Endodermal cell (in vitro differentiated cells): ENCODE measurements at regions not wholly inside any gene's neighbourhood (a gene's known extent, or its start where the extent isn't known, plus 50 kb on each side); places are given as distances from the start of the nearest gene placed in this dataset.
A peak's percentile ranks its signal among the peaks of the same experiment; 100 is the strongest.
"Not testable (repeated sequence)": the region's sequence is repeated elsewhere in the genome, so short reads cannot be mapped to it uniquely, and the experiment has no call there.

ENCODE experiments used
- DNase-seq: peaks from one replicate; pipeline ENCODE4 v3.0.0-alpha.2; 2017
- H3K27ac ChIP-seq: 2 replicates; pipeline ENCODE4 v1.5.1; 2013; ENCODE audit warnings: mild to moderate bottlenecking, low read depth, low read length, moderate library complexity
- H3K27me3 ChIP-seq: 2 replicates; pipeline ENCODE4 v1.6.1; 2013; ENCODE audit warnings: mild to moderate bottlenecking, low read length, moderate library complexity; ENCODE audit not compliant: insufficient read depth, control insufficient read depth, poor library complexity, severe bottlenecking
- H3K36me3 ChIP-seq: 2 replicates; pipeline ENCODE4 v1.7.0; 2013; ENCODE audit warnings: mild to moderate bottlenecking, low read length, moderate library complexity; ENCODE audit not compliant: control insufficient read depth, insufficient read depth
- H3K4me1 ChIP-seq: one replicate; pipeline ENCODE4 v1.7.0; 2013; ENCODE audit warnings: low read length; ENCODE audit not compliant: control insufficient read depth, insufficient read depth
- H3K4me3 ChIP-seq: 2 replicates; pipeline ENCODE4 v1.5.1; 2013; ENCODE audit warnings: mild to moderate bottlenecking, low read length, moderate library complexity
- H3K9ac ChIP-seq: 2 replicates; pipeline ENCODE4 v1.6.1; 2013; ENCODE audit warnings: mild to moderate bottlenecking, low read length, moderate library complexity; ENCODE audit not compliant: poor library complexity, severe bottlenecking; ENCODE audit errors: extremely low read depth
- H3K9me3 ChIP-seq: 2 replicates; pipeline ENCODE4 v1.6.1; 2013; ENCODE audit warnings: mild to moderate bottlenecking, low read length, moderate library complexity; ENCODE audit not compliant: control insufficient read depth
- H3K27ac Mint-ChIP-seq: 2 replicates; pipeline ENCODE4 v1.8.0; 2020; ENCODE audit warnings: mixed read lengths
- H3K27me3 Mint-ChIP-seq: 2 replicates; pipeline ENCODE4 v1.8.0; 2021; ENCODE audit warnings: mild to moderate bottlenecking, mixed read lengths; ENCODE audit not compliant: insufficient read depth
- H3K36me3 Mint-ChIP-seq: 2 replicates; pipeline ENCODE4 v1.8.0; 2020; ENCODE audit warnings: low read depth, mixed read lengths
- H3K4me1 Mint-ChIP-seq: 2 replicates; pipeline ENCODE4 v1.8.0; 2020; ENCODE audit warnings: mixed read lengths
- H3K4me3 Mint-ChIP-seq: 2 replicates; pipeline ENCODE4 v1.8.0; 2020; ENCODE audit warnings: mild to moderate bottlenecking, moderate library complexity, mixed read lengths
- H3K9me3 Mint-ChIP-seq: 2 replicates; pipeline ENCODE4 v1.8.0; 2020; ENCODE audit warnings: mild to moderate bottlenecking, mixed read lengths
- whole genome bisulfite sequencing, 2 experiments: methylation state at CpG; one replicate each; pipeline versions ENCODE4 v1.1.5 to v1.1.7; 2013; ENCODE audit warnings: missing lambda C conversion rate in 2 of 2, mixed read lengths in 1 of 2; ENCODE audit not compliant: insufficient coverage in 1 of 2, insufficient read length in 1 of 2; 5-methylcytosine and 5-hydroxymethylcytosine counted together
- TF ChIP-seq, protein P1 (sequence below): fragments of 200-600 bp; sonication (generic); conservative IDR thresholded peaks from 2 replicates; pipeline ENCODE4 v1.5.0; 2021; ENCODE audit warnings: antibody characterized with exemption, mild to moderate bottlenecking

DNA sequence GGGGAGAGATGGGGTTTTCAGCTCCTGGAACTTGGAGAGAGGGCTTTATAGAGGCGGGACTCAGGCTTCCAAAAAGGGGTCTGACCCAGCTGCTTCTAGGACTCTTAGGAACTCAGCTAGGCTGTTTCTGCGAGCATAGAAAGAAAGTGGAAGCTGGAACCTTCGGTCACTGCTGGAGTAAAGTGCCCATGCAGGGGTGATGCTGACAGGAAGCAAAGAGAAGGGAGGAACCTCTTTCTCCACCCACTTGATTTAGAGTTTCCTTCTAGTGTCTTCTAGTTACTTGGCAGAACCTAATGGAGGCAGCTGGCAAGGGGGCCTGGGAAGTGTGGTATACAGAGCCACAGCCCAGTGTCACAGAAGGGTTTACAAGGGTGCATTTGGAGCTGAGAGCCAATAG lies 283.6 kb downstream of the QKI start:
- TF ChIP-seq, protein P1, sequence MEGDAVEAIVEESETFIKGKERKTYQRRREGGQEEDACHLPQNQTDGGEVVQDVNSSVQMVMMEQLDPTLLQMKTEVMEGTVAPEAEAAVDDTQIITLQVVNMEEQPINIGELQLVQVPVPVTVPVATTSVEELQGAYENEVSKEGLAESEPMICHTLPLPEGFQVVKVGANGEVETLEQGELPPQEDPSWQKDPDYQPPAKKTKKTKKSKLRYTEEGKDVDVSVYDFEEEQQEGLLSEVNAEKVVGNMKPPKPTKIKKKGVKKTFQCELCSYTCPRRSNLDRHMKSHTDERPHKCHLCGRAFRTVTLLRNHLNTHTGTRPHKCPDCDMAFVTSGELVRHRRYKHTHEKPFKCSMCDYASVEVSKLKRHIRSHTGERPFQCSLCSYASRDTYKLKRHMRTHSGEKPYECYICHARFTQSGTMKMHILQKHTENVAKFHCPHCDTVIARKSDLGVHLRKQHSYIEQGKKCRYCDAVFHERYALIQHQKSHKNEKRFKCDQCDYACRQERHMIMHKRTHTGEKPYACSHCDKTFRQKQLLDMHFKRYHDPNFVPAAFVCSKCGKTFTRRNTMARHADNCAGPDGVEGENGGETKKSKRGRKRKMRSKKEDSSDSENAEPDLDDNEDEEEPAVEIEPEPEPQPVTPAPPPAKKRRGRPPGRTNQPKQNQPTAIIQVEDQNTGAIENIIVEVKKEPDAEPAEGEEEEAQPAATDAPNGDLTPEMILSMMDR, result no peak
- peaks cover 37% of the 10 kb centered on the region for H3K27me3 ChIP-seq
- H3K4me1 Mint-ChIP-seq, result peaks cover 35% of the 10 kb centered on the region
- no peak overlapping the region for H3K27ac ChIP-seq
- DNase-seq, result no peak
- no peak overlapping the region for H3K27ac Mint-ChIP-seq
- H3K9me3 ChIP-seq, result no peaks in the 10 kb centered on the region
- no peak overlapping the region for H3K4me3 ChIP-seq
- no peaks in the 10 kb centered on the region for H3K36me3 Mint-ChIP-seq
- H3K9me3 Mint-ChIP-seq, result no peaks in the 10 kb centered on the region
- H3K4me1 ChIP-seq, result peaks cover 4% of the 10 kb centered on the region
- no peaks in the 10 kb centered on the region for H3K36me3 ChIP-seq
- peaks cover 73% of the 10 kb centered on the region for H3K27me3 Mint-ChIP-seq
- no peak overlapping the region for H3K4me3 Mint-ChIP-seq
- 93 to 95% methylated on average over 3 of the region's 3 CpGs for WGBS, 2 experiments
- H3K9ac ChIP-seq, result no peak overlapping the region

DNA sequence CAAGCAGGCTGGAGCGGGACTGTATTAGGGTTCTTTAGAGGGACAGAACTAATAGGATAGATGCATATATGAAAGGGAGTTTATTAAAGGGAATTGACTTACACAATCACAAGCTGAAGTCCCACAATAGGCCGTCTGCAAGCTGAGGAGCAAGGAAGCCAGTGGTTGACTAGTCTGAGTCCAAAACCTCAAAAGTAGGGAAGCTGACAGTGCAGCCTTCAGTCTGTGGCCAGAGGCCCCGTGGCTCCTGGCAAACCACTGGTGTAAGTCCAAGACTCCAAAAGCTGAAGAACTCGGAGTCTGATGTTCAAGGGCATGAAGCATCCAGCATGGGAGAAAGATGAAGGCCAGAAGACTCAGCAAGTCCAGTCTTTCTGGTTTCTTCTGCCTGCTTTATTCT lies 281.8 kb downstream of the QKI start:
- not testable (repeated sequence) for H3K9ac ChIP-seq, H3K9me3 Mint-ChIP-seq, H3K27ac ChIP-seq, H3K9me3 ChIP-seq, DNase-seq, H3K36me3 ChIP-seq, H3K4me3 Mint-ChIP-seq, H3K27ac Mint-ChIP-seq, H3K36me3 Mint-ChIP-seq, H3K4me3 ChIP-seq, H3K4me1 ChIP-seq
- H3K27me3 Mint-ChIP-seq, result peaks cover 78% of the 10 kb centered on the region
- peaks cover 37% of the 10 kb centered on the region for H3K27me3 ChIP-seq
- peaks cover 32% of the 10 kb centered on the region for H3K4me1 Mint-ChIP-seq
- 93% methylated on average over 4 of the region's 4 CpGs for WGBS, 2 experiments

DNA sequence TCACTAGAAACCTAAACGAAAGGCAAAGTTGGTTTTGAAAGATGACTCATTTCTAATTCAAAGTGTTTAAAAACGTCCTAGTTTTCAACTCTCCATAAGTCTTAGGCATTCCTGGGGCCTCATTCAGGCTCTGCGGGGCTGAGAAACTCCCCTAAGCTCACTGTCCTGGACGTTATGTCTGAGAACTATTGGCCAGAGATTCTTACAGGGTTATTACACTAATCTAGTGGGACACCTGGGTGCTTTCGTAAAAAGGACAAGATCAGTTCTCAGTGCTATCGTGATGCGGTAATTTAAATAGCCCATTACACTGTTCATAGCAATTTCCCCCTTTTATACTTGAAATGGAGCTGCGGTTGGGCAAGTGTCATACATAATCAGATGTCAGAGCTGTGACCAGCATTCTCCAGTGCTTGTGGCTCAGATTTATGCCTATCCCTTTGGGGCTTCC lies 280.9 kb downstream of the QKI start:
- WGBS, 2 experiments, result 70 to 82% methylated on average over 7 to 8 of the region's 8 CpGs
- Mint-ChIP-seq H3K4me3 (peak overlapping the region; percentile 24), H3K36me3 (no peaks in the 10 kb centered on the region), H3K27me3 (peaks cover 78% of the 10 kb centered on the region), H3K4me1 (peaks cover 26% of the 10 kb centered on the region), H3K27ac (peak overlapping the region; percentile 72), H3K9me3 (no peaks in the 10 kb centered on the region)
- peak overlapping the region; percentile 7 for H3K9ac ChIP-seq
- TF ChIP-seq, protein P1, result no peak
- peaks cover 44% of the 10 kb centered on the region for H3K27me3 ChIP-seq
- H3K4me1 ChIP-seq, result peaks cover 4% of the 10 kb centered on the region
- DNase-seq, result no peak
- H3K9me3 ChIP-seq, result no peaks in the 10 kb centered on the region
- H3K27ac ChIP-seq, result no peak overlapping the region
- peak overlapping the region; percentile 23 for H3K4me3 ChIP-seq
- H3K36me3 ChIP-seq, result no peaks in the 10 kb centered on the region

DNA sequence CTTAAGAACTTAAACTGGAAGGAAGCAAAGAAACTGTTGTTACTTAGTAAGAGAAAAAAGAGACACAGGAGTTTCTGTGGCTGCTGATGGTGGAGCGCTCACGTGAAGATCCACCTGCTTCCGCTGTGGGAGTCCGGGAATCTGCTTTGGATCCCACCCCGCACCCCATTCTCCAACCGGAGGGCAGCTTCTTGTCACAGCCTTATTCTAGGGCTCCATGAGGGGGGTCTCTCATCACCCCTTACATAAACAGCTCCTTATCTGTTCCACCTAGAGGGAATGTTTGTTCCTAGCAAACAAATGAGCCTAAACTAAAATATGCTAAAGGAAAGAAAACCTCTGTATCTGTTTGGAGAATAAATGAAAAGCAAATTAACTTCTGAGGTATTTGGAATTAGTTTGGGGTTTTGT lies 280.5 kb downstream of the QKI start:
- Mint-ChIP-seq H3K36me3 (no peaks in the 10 kb centered on the region), H3K9me3 (no peaks in the 10 kb centered on the region), H3K4me1 (peaks cover 23% of the 10 kb centered on the region), H3K27ac (peak overlapping the region; percentile 72), H3K4me3 (peak overlapping the region; percentile 24), H3K27me3 (peaks cover 79% of the 10 kb centered on the region)
- WGBS, 2 experiments, result 80 to 84% methylated on average over 3 to 6 of the region's 6 CpGs
- Histone ChIP-seq H3K9ac (no peak overlapping the region), H3K9me3 (no peaks in the 10 kb centered on the region), H3K4me1 (peaks cover 4% of the 10 kb centered on the region), H3K36me3 (no peaks in the 10 kb centered on the region), H3K4me3 (peak overlapping the region; percentile 23), H3K27ac (no peak overlapping the region), H3K27me3 (peaks cover 48% of the 10 kb centered on the region)
- TF ChIP-seq, protein P1, result no peak
- DNase-seq, result no peak
